ENCODE measurements at regions not wholly inside any gene's neighbourhood (a gene's known extent, or its start where the extent isn't known, plus 50 kb on each side); places are given as distances from the start of the nearest gene placed in this dataset.

DNA sequence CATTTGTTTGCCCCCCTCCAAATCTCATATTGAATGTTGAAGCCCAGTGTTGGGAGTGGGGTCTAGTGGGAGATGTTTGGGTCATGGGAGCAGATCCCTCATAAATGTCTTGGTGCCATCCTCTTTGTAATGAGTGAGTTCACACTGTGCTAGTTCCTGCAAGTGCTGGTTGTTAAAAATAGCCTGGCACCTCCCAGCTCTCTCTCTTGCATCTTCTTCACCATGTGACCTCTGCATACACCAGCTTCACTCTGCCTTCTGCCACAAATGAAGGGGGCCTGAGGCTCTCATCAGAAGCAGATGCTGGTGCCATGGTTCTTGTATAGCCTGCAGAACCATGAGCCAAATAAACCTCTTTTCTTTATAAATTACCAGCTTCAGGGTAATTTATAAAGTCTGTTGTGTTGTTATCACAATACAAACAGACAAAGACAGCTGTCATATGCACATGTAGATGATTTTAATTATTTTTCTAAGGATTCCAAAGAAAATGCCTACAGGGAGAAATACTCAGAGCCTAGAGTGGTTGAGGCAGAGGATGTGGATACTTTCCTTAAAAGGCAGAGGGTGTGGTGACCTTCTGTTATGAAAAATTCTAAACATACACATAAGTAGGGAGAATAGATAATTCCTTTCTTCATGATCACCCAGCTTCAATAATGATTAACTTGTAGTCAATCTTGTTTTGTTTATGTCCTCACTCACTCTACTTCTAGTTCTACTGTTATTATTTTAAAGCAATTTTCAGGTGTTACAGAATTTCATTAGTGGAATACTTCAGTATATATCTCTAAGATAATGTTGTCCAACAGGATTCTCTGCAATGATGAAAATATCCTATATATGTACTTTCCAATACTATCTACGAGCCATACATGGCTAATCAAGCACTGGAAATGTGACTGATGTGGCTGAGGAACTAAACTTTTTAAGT, 75.1 kb upstream of the RANBP6 start:
- H3K27ac ChIP-seq (ENCODE audit: low read depth, low read length), result no peak overlapping the region
- WGBS (ENCODE audit: insufficient coverage), result no CpG with 5 or more reads among the region's 1 CpG

DNA sequence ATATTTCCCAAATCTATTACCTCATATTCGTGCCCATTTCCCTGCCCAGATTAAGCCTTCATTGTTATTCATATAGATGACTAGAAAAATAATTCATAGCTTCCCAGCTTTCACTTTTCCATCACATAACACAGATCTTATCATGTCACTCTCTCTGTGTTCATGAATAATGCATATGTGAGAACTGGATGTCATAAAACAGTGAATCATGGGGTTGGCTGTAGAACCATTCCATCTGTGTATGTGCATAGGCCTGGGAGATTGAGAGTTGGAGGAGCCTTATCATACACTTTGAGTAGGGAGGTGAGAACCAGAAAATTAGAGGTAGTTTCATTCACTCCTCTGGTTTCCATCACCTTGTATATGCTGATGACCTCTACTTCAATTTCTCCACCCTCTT, 73.9 kb upstream of the RANBP6 start:
- Histone ChIP-seq H3K27ac (ENCODE audit: low read depth, low read length) (no peak overlapping the region), H3K36me3 (ENCODE audit: control insufficient read depth, insufficient read depth, low read length) (no peaks in the 10 kb centered on the region), H3K4me3 (ENCODE audit: low read depth, low read length) (no peak overlapping the region), H3K27me3 (ENCODE audit: control insufficient read depth, insufficient read depth, low read length) (no peaks in the 10 kb centered on the region), H3K9me3 (ENCODE audit: control insufficient read depth, insufficient read depth, low read length) (no peaks in the 10 kb centered on the region), H3K4me1 (ENCODE audit: control insufficient read depth, insufficient read depth, low read length) (no peaks in the 10 kb centered on the region)
- DNase-seq (ENCODE audit: low read depth in 4 of 6, low spot score in 6 of 6), result no peak
- no CpG with 5 or more reads among the region's 1 CpG for WGBS (ENCODE audit: insufficient coverage)

More for the DNA sequence above, 75.1 kb upstream of the RANBP6 start:
- H3K4me1 ChIP-seq (ENCODE audit: control insufficient read depth, insufficient read depth, low read length), result no peaks in the 10 kb centered on the region
- H3K36me3 ChIP-seq (ENCODE audit: control insufficient read depth, insufficient read depth, low read length), result no peaks in the 10 kb centered on the region
- H3K9me3 ChIP-seq (ENCODE audit: control insufficient read depth, insufficient read depth, low read length), result no peaks in the 10 kb centered on the region
- no peak for DNase-seq (ENCODE audit: low read depth in 4 of 6, low spot score in 6 of 6)
- no peaks in the 10 kb centered on the region for H3K27me3 ChIP-seq (ENCODE audit: control insufficient read depth, insufficient read depth, low read length)
- H3K4me3 ChIP-seq (ENCODE audit: low read depth, low read length), result no peak overlapping the region

DNA sequence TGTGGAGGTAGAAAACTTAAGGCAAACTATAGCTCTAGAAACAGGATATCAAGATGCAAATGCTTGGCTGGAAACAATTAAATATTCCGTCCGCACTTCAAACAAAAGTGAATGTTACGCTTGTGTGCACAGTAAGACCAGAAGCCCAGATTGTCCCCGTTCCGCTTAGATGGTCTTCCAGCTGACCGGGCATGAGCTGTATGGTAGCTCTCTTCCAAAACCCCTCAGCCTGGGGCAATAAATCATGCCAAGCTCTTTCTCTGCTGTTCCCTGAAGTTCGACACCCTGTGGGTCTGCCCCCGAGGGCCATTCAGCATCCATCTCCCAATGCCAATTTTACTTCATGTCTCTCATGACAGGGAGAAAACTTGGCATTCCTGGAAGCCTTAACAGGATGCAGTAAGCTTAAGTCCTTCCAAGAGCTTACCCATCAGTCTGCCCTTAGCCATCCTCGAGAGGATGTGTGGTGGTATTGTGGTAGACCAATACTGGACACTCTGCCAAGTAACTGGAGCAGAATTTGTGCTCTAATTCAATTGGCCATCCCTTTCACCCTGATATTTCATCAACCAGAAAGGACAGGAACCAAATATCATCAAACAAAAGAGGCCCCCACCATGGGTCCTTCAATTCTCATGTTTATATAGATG, 70.7 kb upstream of the RANBP6 start:
- DNase-seq (ENCODE audit: low read depth in 4 of 6, low spot score in 6 of 6), result no peak
- no peaks in the 10 kb centered on the region for H3K9me3 ChIP-seq (ENCODE audit: control insufficient read depth, insufficient read depth, low read length)
- no peak overlapping the region for H3K4me3 ChIP-seq (ENCODE audit: low read depth, low read length)
- H3K27ac ChIP-seq (ENCODE audit: low read depth, low read length), result no peak overlapping the region
- WGBS (ENCODE audit: insufficient coverage), result 37% methylated on average over 8 of the region's 9 CpGs
- H3K36me3 ChIP-seq (ENCODE audit: control insufficient read depth, insufficient read depth, low read length), result no peaks in the 10 kb centered on the region
- H3K27me3 ChIP-seq (ENCODE audit: control insufficient read depth, insufficient read depth, low read length), result no peaks in the 10 kb centered on the region
- H3K4me1 ChIP-seq (ENCODE audit: control insufficient read depth, insufficient read depth, low read length), result no peaks in the 10 kb centered on the region

DNA sequence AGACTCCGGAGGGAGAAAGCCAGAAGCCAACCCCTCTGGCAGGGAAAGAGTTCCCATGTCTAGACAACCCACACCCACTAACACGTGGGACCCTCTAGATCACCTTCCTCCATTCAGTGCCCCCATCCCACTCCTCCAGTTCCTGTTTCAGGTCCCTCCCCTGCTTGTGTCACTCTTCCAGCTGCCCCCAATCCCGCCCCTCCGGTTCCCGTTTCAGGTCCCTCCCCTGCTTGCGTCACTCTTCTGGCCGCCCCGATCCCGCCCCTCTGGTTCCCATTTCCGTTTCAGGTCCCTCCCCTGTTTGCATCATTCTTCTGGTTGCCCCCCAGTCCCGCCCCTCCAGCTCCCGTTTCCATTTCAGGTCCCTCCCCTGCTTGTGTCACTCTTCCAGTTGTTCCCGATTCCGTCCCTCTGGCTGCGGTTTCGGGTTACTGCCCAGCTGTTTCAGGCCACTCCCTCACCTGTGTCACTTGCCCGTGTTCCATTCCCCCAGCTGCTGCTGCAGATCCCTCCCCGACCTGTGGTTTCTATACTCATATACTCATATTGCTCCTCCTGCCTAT, 64.8 kb upstream of the RANBP6 start:
- WGBS (ENCODE audit: insufficient coverage), result 30% methylated on average over 17 of the region's 18 CpGs
- Histone ChIP-seq H3K27ac (ENCODE audit: low read depth, low read length) (peak overlapping the region; percentile 67), H3K4me1 (ENCODE audit: control insufficient read depth, insufficient read depth, low read length) (no peaks in the 10 kb centered on the region), H3K36me3 (ENCODE audit: control insufficient read depth, insufficient read depth, low read length) (no peaks in the 10 kb centered on the region), H3K9me3 (ENCODE audit: control insufficient read depth, insufficient read depth, low read length) (no peaks in the 10 kb centered on the region), H3K4me3 (ENCODE audit: low read depth, low read length) (peak overlapping the region; percentile 40), H3K27me3 (ENCODE audit: control insufficient read depth, insufficient read depth, low read length) (no peaks in the 10 kb centered on the region)
- peak; percentile 15 to 95 (median 68) for DNase-seq (ENCODE audit: low read depth in 4 of 6, low spot score in 6 of 6)

DNA sequence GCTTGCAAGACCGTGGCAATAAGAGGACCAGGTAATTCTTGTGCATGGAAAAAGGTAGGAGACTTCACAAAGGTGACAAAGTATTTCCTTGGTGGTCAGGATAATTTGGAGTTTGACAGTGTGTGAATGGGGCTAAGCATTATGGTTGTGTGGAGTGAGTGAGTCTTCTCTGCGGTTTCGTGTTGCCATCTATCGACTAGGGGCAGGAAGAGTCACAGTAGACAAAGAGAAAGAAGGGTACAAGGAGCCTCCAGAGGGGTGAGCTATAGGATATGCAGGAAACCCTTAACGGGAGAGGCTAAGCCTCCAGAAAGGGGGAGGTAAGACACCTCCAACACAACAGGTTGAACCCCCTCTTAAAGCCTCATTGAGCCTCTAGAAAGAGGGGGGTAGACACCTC, 64.0 kb upstream of the RANBP6 start:
- no peak overlapping the region for H3K4me3 ChIP-seq (ENCODE audit: low read depth, low read length)

DNA sequence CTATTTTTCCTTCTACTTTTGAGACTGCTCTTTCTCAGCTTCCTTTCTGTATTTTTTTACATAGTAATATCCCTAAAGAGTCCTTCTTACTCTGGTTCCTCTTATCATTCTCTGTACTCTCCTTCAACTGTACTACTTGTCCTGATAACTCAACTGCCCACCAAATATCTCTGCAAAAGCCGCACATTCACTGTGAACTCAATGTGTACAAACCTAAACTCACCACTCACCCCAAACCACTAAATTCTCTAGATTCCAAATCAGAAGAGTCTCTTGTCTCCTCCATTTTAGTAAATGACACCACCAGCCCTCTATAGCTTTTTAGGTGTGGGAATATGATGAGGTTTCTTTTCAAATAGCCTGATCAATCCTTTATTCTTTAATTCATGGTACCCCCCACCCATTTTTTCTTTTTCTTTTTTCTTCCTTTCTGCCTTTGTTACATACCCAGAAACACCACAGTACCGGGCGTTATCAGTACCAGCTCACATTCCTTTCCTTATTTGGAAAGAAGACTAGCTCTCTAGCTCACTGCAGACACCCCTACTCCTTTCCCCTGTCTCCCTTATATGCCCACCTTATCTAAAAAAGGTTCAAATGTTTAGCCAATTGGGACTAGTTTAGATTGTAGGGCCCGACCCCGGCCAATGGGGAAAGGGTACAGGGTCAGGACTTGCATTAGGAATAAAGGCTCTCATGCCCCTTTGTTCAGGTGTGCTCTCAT, 63.1 kb upstream of the RANBP6 start:
- H3K27me3 ChIP-seq (ENCODE audit: control insufficient read depth, insufficient read depth, low read length), result no peaks in the 10 kb centered on the region
- H3K27ac ChIP-seq (ENCODE audit: low read depth, low read length), result no peak overlapping the region
- 81% methylated on average over 5 of the region's 5 CpGs for WGBS (ENCODE audit: insufficient coverage)
- no peaks in the 10 kb centered on the region for H3K4me1 ChIP-seq (ENCODE audit: control insufficient read depth, insufficient read depth, low read length)
- no peaks in the 10 kb centered on the region for H3K9me3 ChIP-seq (ENCODE audit: control insufficient read depth, insufficient read depth, low read length)
- no peak overlapping the region for H3K4me3 ChIP-seq (ENCODE audit: low read depth, low read length)
- DNase-seq (ENCODE audit: low read depth in 4 of 6, low spot score in 6 of 6), result no peak
- H3K36me3 ChIP-seq (ENCODE audit: control insufficient read depth, insufficient read depth, low read length), result no peaks in the 10 kb centered on the region

More for the DNA sequence above, 64.0 kb upstream of the RANBP6 start:
- 96% methylated on average over 4 of the region's 5 CpGs for WGBS (ENCODE audit: insufficient coverage)
- no peak for DNase-seq (ENCODE audit: low read depth in 4 of 6, low spot score in 6 of 6)
- Histone ChIP-seq H3K9me3 (ENCODE audit: control insufficient read depth, insufficient read depth, low read length) (no peaks in the 10 kb centered on the region), H3K27me3 (ENCODE audit: control insufficient read depth, insufficient read depth, low read length) (no peaks in the 10 kb centered on the region), H3K27ac (ENCODE audit: low read depth, low read length) (no peak overlapping the region), H3K36me3 (ENCODE audit: control insufficient read depth, insufficient read depth, low read length) (no peaks in the 10 kb centered on the region), H3K4me1 (ENCODE audit: control insufficient read depth, insufficient read depth, low read length) (no peaks in the 10 kb centered on the region)

DNA sequence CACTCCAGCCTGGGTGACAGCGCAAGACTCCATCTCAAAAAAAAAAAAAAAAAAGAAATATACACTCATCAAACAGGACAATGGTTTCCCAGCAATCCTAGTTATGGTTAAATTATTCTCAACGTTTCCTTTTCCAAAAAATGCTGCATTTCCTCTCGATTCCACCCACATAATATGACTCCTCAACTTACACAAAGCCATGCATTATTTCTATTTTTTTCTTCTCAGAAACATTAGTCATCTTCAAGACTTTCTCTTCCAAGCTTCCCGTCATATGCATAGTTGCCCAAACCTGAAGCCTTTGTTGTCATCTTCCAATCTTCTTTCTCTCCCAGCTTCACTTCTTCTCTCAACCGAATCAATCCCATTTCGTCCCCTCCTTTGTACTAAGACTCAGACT, 61.4 kb upstream of the RANBP6 start:
- Histone ChIP-seq H3K4me3 (ENCODE audit: low read depth, low read length) (no peak overlapping the region), H3K4me1 (ENCODE audit: control insufficient read depth, insufficient read depth, low read length) (no peaks in the 10 kb centered on the region), H3K36me3 (ENCODE audit: control insufficient read depth, insufficient read depth, low read length) (no peaks in the 10 kb centered on the region), H3K9me3 (ENCODE audit: control insufficient read depth, insufficient read depth, low read length) (no peaks in the 10 kb centered on the region), H3K27ac (ENCODE audit: low read depth, low read length) (no peak overlapping the region), H3K27me3 (ENCODE audit: control insufficient read depth, insufficient read depth, low read length) (no peaks in the 10 kb centered on the region)
- DNase-seq (ENCODE audit: low read depth in 4 of 6, low spot score in 6 of 6), result no peak
- WGBS (ENCODE audit: insufficient coverage), result 88% methylated on average over 5 of the region's 6 CpGs

DNA sequence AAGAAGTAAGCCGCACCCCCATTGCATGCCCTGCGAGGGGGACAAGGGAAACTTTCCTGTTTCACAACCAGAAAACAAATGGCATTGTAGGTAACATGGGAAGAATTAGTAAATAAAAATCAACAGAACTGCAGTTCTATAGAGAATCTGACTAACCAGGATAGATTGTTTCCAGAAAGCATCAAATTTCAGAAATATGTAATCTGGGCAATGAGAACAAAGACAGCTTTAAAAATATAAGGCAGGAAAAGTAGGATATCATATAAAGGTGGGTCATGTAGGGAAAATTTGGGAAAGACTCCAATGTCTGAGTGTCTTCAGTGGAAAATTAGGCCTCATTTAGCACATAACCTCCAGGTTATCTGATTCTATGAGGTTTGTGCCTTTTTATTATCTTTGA, 58.3 kb upstream of the RANBP6 start:
- no CpG with 5 or more reads among the region's 2 CpGs for WGBS (ENCODE audit: insufficient coverage)
- DNase-seq (ENCODE audit: low read depth in 4 of 6, low spot score in 6 of 6), result no peak
- Histone ChIP-seq H3K9me3 (ENCODE audit: control insufficient read depth, insufficient read depth, low read length) (no peaks in the 10 kb centered on the region), H3K4me3 (ENCODE audit: low read depth, low read length) (no peak overlapping the region), H3K27me3 (ENCODE audit: control insufficient read depth, insufficient read depth, low read length) (no peaks in the 10 kb centered on the region), H3K36me3 (ENCODE audit: control insufficient read depth, insufficient read depth, low read length) (no peaks in the 10 kb centered on the region), H3K4me1 (ENCODE audit: control insufficient read depth, insufficient read depth, low read length) (no peaks in the 10 kb centered on the region), H3K27ac (ENCODE audit: low read depth, low read length) (no peak overlapping the region)

DNA sequence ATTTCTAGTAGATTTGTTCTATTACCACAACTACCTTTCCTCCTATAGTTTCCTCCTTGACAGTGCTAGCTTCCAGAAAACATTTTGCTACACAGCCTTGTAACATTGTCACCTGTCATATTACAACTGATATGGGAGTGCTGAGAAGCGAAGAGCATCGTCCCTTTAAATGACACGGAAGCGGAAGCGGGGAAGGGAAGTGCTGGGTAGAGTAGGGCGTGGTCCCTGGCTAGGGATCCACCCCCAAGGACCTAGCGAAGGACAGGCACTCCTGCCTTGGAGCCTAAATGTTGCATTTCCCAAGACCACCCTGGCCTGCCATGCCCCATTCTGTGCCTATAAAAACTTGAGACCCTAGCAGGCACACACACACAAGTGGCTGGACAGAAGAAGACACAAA, 57.4 kb upstream of the RANBP6 start:
- no peak overlapping the region for H3K4me3 ChIP-seq (ENCODE audit: low read depth, low read length)
- 89% methylated on average over 6 of the region's 7 CpGs for WGBS (ENCODE audit: insufficient coverage)
- H3K27me3 ChIP-seq (ENCODE audit: control insufficient read depth, insufficient read depth, low read length), result no peaks in the 10 kb centered on the region
- no peaks in the 10 kb centered on the region for H3K9me3 ChIP-seq (ENCODE audit: control insufficient read depth, insufficient read depth, low read length)
- no peaks in the 10 kb centered on the region for H3K4me1 ChIP-seq (ENCODE audit: control insufficient read depth, insufficient read depth, low read length)
- DNase-seq (ENCODE audit: low read depth in 4 of 6, low spot score in 6 of 6), result no peak
- no peak overlapping the region for H3K27ac ChIP-seq (ENCODE audit: low read depth, low read length)
- H3K36me3 ChIP-seq (ENCODE audit: control insufficient read depth, insufficient read depth, low read length), result no peaks in the 10 kb centered on the region

Data from spinal cord (tissue), 9 donors.